CD14-positive monocyte (primary cell): ENCODE measurements at regions not wholly inside any gene's neighbourhood (a gene's known extent, or its start where the extent isn't known, plus 50 kb on each side); places are given as distances from the start of the nearest gene placed in this dataset.
"Not testable (repeated sequence)": the region's sequence is repeated elsewhere in the genome, so short reads cannot be mapped to it uniquely, and the experiment has no call there.

Experiments
- DNase-seq, 3 donors: peaks; one replicate each; pipeline ENCODE4 v3.0.0-alpha.2; 2011 to 2022
- H2AFZ ChIP-seq: 2 replicates; pipeline ENCODE4 v1.6.0; 2012; ENCODE audit warnings: mild to moderate bottlenecking, low read depth, low read length, inconsistent platforms; ENCODE audit not compliant: insufficient read depth, poor library complexity, severe bottlenecking
- H3K27ac ChIP-seq, 2 donors: 1 replicate in 1 of 2; 2 replicates in 1 of 2; pipeline ENCODE4 v1.5.1; 2012 to 2013; ENCODE audit warnings: low read length in 2 of 2, control low read depth in 1 of 2, inconsistent platforms in 1 of 2, low read depth in 1 of 2, mild to moderate bottlenecking in 1 of 2
- H3K27me3 ChIP-seq, 2 donors: one replicate each; pipeline versions ENCODE4 v1.6.0 to v1.6.1; 2011 to 2013; ENCODE audit warnings: low read length in 2 of 2; ENCODE audit not compliant: control insufficient read depth in 2 of 2, insufficient read depth in 2 of 2
- H3K36me3 ChIP-seq, 2 donors: replicated peaks in 1 of 2; 1 replicate in 1 of 2; 2 replicates in 1 of 2; pipeline versions ENCODE4 v1.5.1 to v1.6.1; 2012 to 2013; ENCODE audit warnings: low read length in 2 of 2, control low read depth in 1 of 2, inconsistent platforms in 1 of 2, mild to moderate bottlenecking in 1 of 2; ENCODE audit not compliant: insufficient read depth in 2 of 2, control insufficient read depth in 1 of 2
- H3K4me1 ChIP-seq, 2 donors: 1 replicate in 1 of 2; 2 replicates in 1 of 2; pipeline versions ENCODE4 v1.5.1 to v1.6.1; 2012 to 2013; ENCODE audit warnings: low read length in 2 of 2, control low read depth in 1 of 2, inconsistent platforms in 1 of 2, mild to moderate bottlenecking in 1 of 2, moderate library complexity in 1 of 2; ENCODE audit not compliant: insufficient read depth in 2 of 2, control insufficient read depth in 1 of 2
- H3K4me2 ChIP-seq: replicated peaks from 2 replicates; pipeline ENCODE3; 2012; ENCODE audit warnings: low read length, moderate library complexity, mild to moderate bottlenecking; ENCODE audit not compliant: poor library complexity, severe bottlenecking; ENCODE audit errors: extremely low read depth
- H3K4me3 ChIP-seq, 3 experiments: fragments of 200-600 bp in 1 of 3; sonication (generic) in 1 of 3; replicated peaks in 1 of 3; 1 replicate in 2 of 3; 2 replicates in 1 of 3; pipeline ENCODE4 v1.5.1; 2011 to 2013; ENCODE audit warnings: low read length in 3 of 3, mild to moderate bottlenecking in 3 of 3, control low read depth in 2 of 3, low read depth in 2 of 3, inconsistent platforms in 1 of 3, moderate library complexity in 1 of 3
- H3K79me2 ChIP-seq: 2 replicates; pipeline ENCODE4 v1.6.0; 2012; ENCODE audit warnings: mild to moderate bottlenecking, control low read depth, inconsistent platforms, low read length, moderate library complexity; ENCODE audit not compliant: insufficient read depth
- H3K9ac ChIP-seq: 2 replicates; pipeline ENCODE4 v1.6.0; 2017; ENCODE audit warnings: low read length, mild to moderate bottlenecking; ENCODE audit not compliant: insufficient read depth, poor library complexity, severe bottlenecking
- H3K9me3 ChIP-seq, 2 donors: replicated peaks in 1 of 2; 1 replicate in 1 of 2; 2 replicates in 1 of 2; pipeline versions ENCODE4 v1.5.1 to v1.6.1; 2012 to 2013; ENCODE audit warnings: low read length in 2 of 2, control low read depth in 1 of 2; ENCODE audit not compliant: control insufficient read depth in 1 of 2, insufficient read depth in 1 of 2
- H4K20me1 ChIP-seq: 2 replicates; pipeline ENCODE4 v1.6.0; 2012; ENCODE audit warnings: mild to moderate bottlenecking, low read length, control low read depth, moderate library complexity; ENCODE audit not compliant: insufficient read depth
- H3K27ac Mint-ChIP-seq, 7 donors: one replicate each; pipeline ENCODE4 v1.8.0; 2020; ENCODE audit warnings: mild to moderate bottlenecking in 7 of 7, mixed read lengths in 7 of 7, moderate library complexity in 6 of 7, inconsistent platforms in 2 of 7
- H3K27me3 Mint-ChIP-seq, 3 donors: one replicate each; pipeline ENCODE4 v1.8.0; 2021 to 2022; ENCODE audit warnings: low read depth in 3 of 3, mild to moderate bottlenecking in 3 of 3, mixed read lengths in 3 of 3, moderate library complexity in 3 of 3, inconsistent platforms in 1 of 3
- H3K36me3 Mint-ChIP-seq, 2 donors: one replicate each; pipeline ENCODE4 v1.8.0; 2020; ENCODE audit warnings: mixed read lengths in 2 of 2, inconsistent platforms in 1 of 2, mild to moderate bottlenecking in 1 of 2
- H3K4me1 Mint-ChIP-seq: one replicate; pipeline ENCODE4 v1.8.0; 2020; ENCODE audit warnings: mild to moderate bottlenecking, mixed read lengths
- H3K4me3 Mint-ChIP-seq, 2 donors: one replicate each; pipeline ENCODE4 v1.8.0; 2020; ENCODE audit warnings: mild to moderate bottlenecking in 2 of 2, mixed read lengths in 2 of 2, moderate library complexity in 1 of 2
- H3K9me3 Mint-ChIP-seq, 7 donors: one replicate each; pipeline ENCODE4 v1.8.0; 2020 to 2022; ENCODE audit warnings: mixed read lengths in 7 of 7, mild to moderate bottlenecking in 6 of 7, moderate library complexity in 6 of 7, inconsistent platforms in 2 of 7
- CTCF ChIP-seq: fragments of 200-600 bp; IDR thresholded peaks from one replicate; pipeline ENCODE4 v1.8.0; 2022; ENCODE audit warnings: antibody characterized with exemption, mild to moderate bottlenecking
- WGBS: methylation state at CpG from one replicate; pipeline ENCODE4 v1.1.5; 2013; ENCODE audit warnings: missing lambda C conversion rate; ENCODE audit not compliant: insufficient coverage; 5-methylcytosine and 5-hydroxymethylcytosine counted together
- intact Hi-C, 2 donors: fragments of 100-400 bp; cut with micrococcal nuclease; formaldehyde crosslinking; loops; one replicate each; pipeline versions ENCODE4 v1.15.0 to v1.15.1; 2023

- H3K36me3 ChIP-seq: peaks cover 0 to 18% of the 10 kb centered on the region in 2 donors
- H3K9me3 ChIP-seq: no peaks in the 10 kb centered on the region
- peaks cover 49% of the 10 kb centered on the region for H3K79me2 ChIP-seq
- H3K36me3 Mint-ChIP-seq: peaks cover 14 to 19% of the 10 kb centered on the region in 2 donors
- under 1% methylated on average over 37 of the region's 41 CpGs for WGBS
- H3K4me3 Mint-ChIP-seq: peak overlapping the region; percentile 100
- H3K4me2 ChIP-seq: peak overlapping the region; percentile 76
- intact Hi-C loops: loop anchor here in 1 of 2 donors (10.0 kb wide), 2 partner anchors 51 to 119 kb away; partner anchors contain the start of genes ZNF254 and ZNF726
- peak overlapping the region; percentile 86 to 88 for H3K27ac ChIP-seq
- DNase-seq: peak; percentile 70 to 75 (median 71)
- TF ChIP-seq CTCF: no peak
- peak overlapping the region; percentile 82 for H2AFZ ChIP-seq
- H3K27me3 ChIP-seq: no peaks in the 10 kb centered on the region
- H3K27ac Mint-ChIP-seq: peak overlapping the region; percentile 93 to 99 (median 98)
- peaks cover 0 to 5% (median 0%) of the 10 kb centered on the region in 7 donors for H3K9me3 Mint-ChIP-seq
- H3K4me1 Mint-ChIP-seq: peaks cover 38% of the 10 kb centered on the region
- peak overlapping the region; percentile 77 to 84 (median 78) for H3K4me3 ChIP-seq
- H4K20me1 ChIP-seq: peaks cover 3% of the 10 kb centered on the region
- H3K4me1 ChIP-seq: peaks cover 29 to 32% of the 10 kb centered on the region in 2 donors
- H3K27me3 Mint-ChIP-seq: peaks cover 0 to 2% (median 0%) of the 10 kb centered on the region in 3 donors
- H3K9ac ChIP-seq: peak overlapping the region; percentile 94
These were observed 53.6 kb upstream of the ZNF254 start for GRCh38 chr19:24033301-24033962.

- no peaks in the 10 kb centered on the region for H3K27me3 ChIP-seq
- Mint-ChIP-seq H3K27ac (peak overlapping the region; percentile 93 to 99 (median 98)), H3K9me3 (peaks cover 0 to 5% (median 0%) of the 10 kb centered on the region in 7 donors), H3K4me1 (peaks cover 38% of the 10 kb centered on the region), H3K4me3 (peak overlapping the region; percentile 100), H3K36me3 (peaks cover 19 to 23% of the 10 kb centered on the region in 2 donors), H3K27me3 (peaks cover 0 to 2% (median 0%) of the 10 kb centered on the region in 3 donors)
- peak overlapping the region; percentile 76 for H3K4me2 ChIP-seq
- 4% methylated on average over 5 of the region's 15 CpGs for WGBS
- intact Hi-C loops: loop anchor here in 1 of 2 donors (10.0 kb wide), 2 partner anchors 51 to 119 kb away; partner anchors contain the start of genes ZNF254 and ZNF726
- DNase-seq: peak; percentile 15 to 33 (median 20)
- peaks cover 0 to 24% of the 10 kb centered on the region in 2 donors for H3K36me3 ChIP-seq
- H4K20me1 ChIP-seq: peaks cover 3% of the 10 kb centered on the region
- H3K79me2 ChIP-seq: peaks cover 54% of the 10 kb centered on the region
- TF ChIP-seq CTCF: no peak
- H3K4me1 ChIP-seq: peaks cover 29 to 32% of the 10 kb centered on the region in 2 donors
- peak overlapping the region; percentile 82 for H2AFZ ChIP-seq
- H3K4me3 ChIP-seq: peak overlapping the region; percentile 77 to 84 (median 78)
- H3K9me3 ChIP-seq: no peaks in the 10 kb centered on the region
- H3K9ac ChIP-seq: peak overlapping the region; percentile 94
- peak overlapping the region; percentile 86 to 88 for H3K27ac ChIP-seq
These were observed 53.0 kb upstream of the ZNF254 start for GRCh38 chr19:24033963-24034342.

- H3K27ac Mint-ChIP-seq: peak overlapping the region in 4 of 7 donors; percentile 14 to 66 (median 56)
- peak overlapping the region; percentile 76 for H3K4me2 ChIP-seq
These were observed 51.6 kb upstream of the ZNF254 start for GRCh38 chr19:24035261-24035880.

More at GRCh38 chr19:24035261-24035880, 51.6 kb upstream of the ZNF254 start:
- H2AFZ ChIP-seq, H3K9me3 Mint-ChIP-seq, H3K9ac ChIP-seq, H3K9me3 ChIP-seq, H3K27me3 Mint-ChIP-seq, H3K27ac ChIP-seq, H4K20me1 ChIP-seq, H3K27me3 ChIP-seq: not testable (repeated sequence)
- peaks cover 40% of the 10 kb centered on the region for H3K4me1 Mint-ChIP-seq
- H3K4me3 ChIP-seq: peak overlapping the region in 1 of 3 experiments; percentile 84
- DNase-seq: peak; percentile 12 to 37 (median 23)
- intact Hi-C loops: loop anchor here in 1 of 2 donors (10.0 kb wide), 2 partner anchors 49 to 121 kb away; partner anchors contain the start of genes ZNF254 and ZNF726
- peaks cover 68% of the 10 kb centered on the region for H3K79me2 ChIP-seq
- WGBS: 49% methylated on average over 4 of the region's 12 CpGs
- H3K4me1 ChIP-seq: peaks cover 29 to 32% of the 10 kb centered on the region in 2 donors
- peaks cover 3 to 34% of the 10 kb centered on the region in 2 donors for H3K36me3 ChIP-seq
- H3K36me3 Mint-ChIP-seq: peaks cover 20 to 32% of the 10 kb centered on the region in 2 donors
- peak overlapping the region; percentile 19 to 100 for H3K4me3 Mint-ChIP-seq
